A549 (cell line): ENCODE measurements at regions not wholly inside any gene's neighbourhood (a gene's known extent, or its start where the extent isn't known, plus 50 kb on each side); places are given as distances from the start of the nearest gene placed in this dataset.

Source experiments
- ATAC-seq, 2 experiments: fragments of 200-7000 bp in 1 of 2; fragments of >200 bp in 1 of 2; cut with Nextera tagmentation in 1 of 2; cut with Tn5 transposase in 1 of 2; 3 replicates each; pipeline versions ENCODE4 v1.8.0 to v1.9.1; 2018 to 2020; ENCODE audit warnings: mild to moderate bottlenecking in 1 of 2, moderate library complexity in 1 of 2
- CTCF ChIA-PET: fragments of 300-600 bp; sonication (Branson Sonifier 250); formaldehyde crosslinking; extraction: SDS; loops from one replicate; lab custom pipeline; 2021; ENCODE audit warnings: antibody characterized with exemption, inconsistent platforms; lab: Yijun Ruan, JAX
- POLR2A ChIA-PET: fragments of 350-600 bp; formaldehyde crosslinking; extraction: SDS; loops from one replicate; lab custom pipeline; 2021; ENCODE audit warnings: antibody characterized with exemption, inconsistent platforms; lab: Yijun Ruan, JAX
- DNase-seq, 2 experiments: peaks; one replicate each; pipeline versions ENCODE4 v3.0.0 to v3.0.0-alpha.2; 2011 to 2016; ENCODE audit warnings: low read depth in 1 of 2, low spot score in 1 of 2
- FAIRE-seq: peaks from 2 replicates; lab custom pipeline; 2011; peaks lifted over from hg19 to GRCh38; lab: Jason Lieb, UNC
- H3K27ac ChIP-seq, 2 experiments: fragments of >200 bp; sonication (Bioruptor Twin); formaldehyde crosslinking; 3 replicates each; pipeline ENCODE4 v1.5.1; 2016 to 2017
- H3K4me1 ChIP-seq: fragments of >200 bp; sonication (Bioruptor Twin); formaldehyde crosslinking; 3 replicates; pipeline ENCODE4 v1.6.1; 2016
- H3K4me2 ChIP-seq: fragments of >200 bp; sonication (Bioruptor Twin); formaldehyde crosslinking; 3 replicates; pipeline ENCODE4 v1.6.1; 2016
- H3K4me3 ChIP-seq: fragments of >200 bp; sonication (Bioruptor Twin); formaldehyde crosslinking; 3 replicates; pipeline ENCODE4 v1.5.1; 2016
- H3K9me3 ChIP-seq: fragments of >200 bp; sonication (Bioruptor Twin); formaldehyde crosslinking; 3 replicates; pipeline ENCODE4 v1.6.1; 2016
- CBX2 ChIP-seq: fragments of 200-600 bp; sonication (generic); IDR thresholded peaks from 2 replicates; pipeline ENCODE4 v1.6.1; 2016; ENCODE audit warnings: low read depth, mild to moderate bottlenecking, borderline replicate concordance
- CBX8 ChIP-seq: fragments of 200-600 bp; sonication (generic); IDR thresholded peaks from 2 replicates; pipeline ENCODE4 v1.6.1; 2016
- CTCF ChIP-seq: fragments of >200 bp; sonication (Bioruptor Twin); formaldehyde crosslinking; IDR thresholded peaks from 3 replicates; pipeline ENCODE4 v1.5.1; 2016
- E2F6 ChIP-seq: IDR thresholded peaks from 2 replicates; pipeline ENCODE4 v1.6.1; 2012; ENCODE audit warnings: low read depth, borderline replicate concordance
- HDAC2 ChIP-seq: fragments of 200-600 bp; sonication (generic); IDR thresholded peaks from 2 replicates; pipeline ENCODE4 v1.6.1; 2016
- HEYL ChIP-seq: fragments of 250-450 bp; sonication (Bioruptor Pico); IDR thresholded peaks from 2 replicates; pipeline ENCODE4 v1.8.0; 2021; ENCODE audit warnings: mild to moderate bottlenecking, moderate library complexity
- HOXA7 ChIP-seq: fragments of 250-450 bp; sonication (Bioruptor Pico); IDR thresholded peaks from 2 replicates; pipeline ENCODE4 v1.5.0; 2020; ENCODE audit warnings: mild to moderate bottlenecking, moderate library complexity
- HOXB13 ChIP-seq: fragments of 250-450 bp; sonication (Bioruptor Pico); IDR thresholded peaks from 2 replicates; pipeline ENCODE4 v1.5.0; 2020; ENCODE audit warnings: low read depth, mild to moderate bottlenecking, moderate library complexity
- HOXB5 ChIP-seq: fragments of 250-450 bp; sonication (Bioruptor Pico); IDR thresholded peaks from 2 replicates; pipeline ENCODE4 v1.5.0; 2020; ENCODE audit warnings: mild to moderate bottlenecking, moderate library complexity
- JUN ChIP-seq, 2 experiments: fragments of >200 bp; sonication (Bioruptor Twin); formaldehyde crosslinking; IDR thresholded peaks; 2 replicates in 1 of 2; 3 replicates in 1 of 2; pipeline ENCODE4 v1.6.1; 2016 to 2017
- KDM1A ChIP-seq: fragments of 200-600 bp; sonication (generic); IDR thresholded peaks from 2 replicates; pipeline ENCODE4 v1.6.1; 2016; ENCODE audit warnings: low read depth, mild to moderate bottlenecking
- MAX ChIP-seq: IDR thresholded peaks from 2 replicates; pipeline ENCODE4 v1.6.1; 2012
- MAZ ChIP-seq: fragments of 150-350 bp; IDR thresholded peaks from 2 replicates; pipeline ENCODE4 v1.6.1; 2014; ENCODE audit warnings: antibody characterized with exemption, low read depth, low read length, borderline replicate concordance
- MYC ChIP-seq: IDR thresholded peaks from 2 replicates; pipeline ENCODE4 v1.6.1; 2012; ENCODE audit warnings: mild to moderate bottlenecking, inconsistent platforms, low read length, improper control_type of control experiment, borderline replicate concordance
- NPAS2 ChIP-seq: fragments of 250-450 bp; sonication (Bioruptor Pico); IDR thresholded peaks from 2 replicates; pipeline ENCODE4 v1.8.0; 2022; ENCODE audit warnings: mild to moderate bottlenecking, moderate library complexity, borderline replicate concordance
- PHF8 ChIP-seq: fragments of 200-600 bp; sonication (generic); IDR thresholded peaks from 2 replicates; pipeline ENCODE4 v1.6.1; 2016; ENCODE audit warnings: low read depth, mild to moderate bottlenecking, antibody characterized with exemption, moderate library complexity, borderline replicate concordance
- RCOR1 ChIP-seq: fragments of 150-350 bp; IDR thresholded peaks from 2 replicates; pipeline ENCODE4 v1.6.1; 2014; ENCODE audit warnings: antibody characterized with exemption, low read length, low read depth
- RFX5 ChIP-seq: fragments of 450-650 bp; IDR thresholded peaks from 2 replicates; pipeline ENCODE4 v1.7.1; 2014; ENCODE audit warnings: antibody characterized with exemption, mild to moderate bottlenecking, moderate library complexity
- RNF2 ChIP-seq: fragments of 200-600 bp; sonication (generic); IDR thresholded peaks from 2 replicates; pipeline ENCODE4 v1.6.1; 2016; ENCODE audit warnings: low read depth, mild to moderate bottlenecking, antibody characterized with exemption, moderate library complexity, borderline replicate concordance
- TP53 ChIP-seq: fragments of 250-450 bp; sonication (Bioruptor Pico); IDR thresholded peaks from 2 replicates; pipeline ENCODE4 v1.5.0; 2021; ENCODE audit warnings: mild to moderate bottlenecking, moderate library complexity
- USF2 ChIP-seq: fragments of 450-650 bp; IDR thresholded peaks from 2 replicates; pipeline ENCODE4 v1.6.1; 2014; ENCODE audit warnings: antibody characterized with exemption
- ZC3H11A ChIP-seq: fragments of 450-650 bp; IDR thresholded peaks from 2 replicates; pipeline ENCODE4 v1.6.1; 2014; ENCODE audit warnings: antibody characterized with exemption, mild to moderate bottlenecking
- ZFP36 ChIP-seq: fragments of 450-650 bp; IDR thresholded peaks from 2 replicates; pipeline ENCODE4 v1.6.1; 2014; ENCODE audit warnings: borderline replicate concordance; ENCODE audit not compliant: partially characterized antibody
- ZNF302 ChIP-seq: fragments of 250-450 bp; sonication (Bioruptor Pico); IDR thresholded peaks from 2 replicates; pipeline ENCODE4 v1.9.0; 2021; ENCODE audit warnings: inconsistent platforms, mild to moderate bottlenecking, moderate library complexity
- ZSCAN20 ChIP-seq: fragments of 250-450 bp; sonication (Bioruptor Pico); IDR thresholded peaks from 2 replicates; pipeline ENCODE4 v1.8.0; 2022; ENCODE audit warnings: mild to moderate bottlenecking, moderate library complexity
- WGBS: methylation state at CpG from one replicate; pipeline ENCODE4 v1.1.6; 2017; ENCODE audit errors: missing lambda C conversion rate; 5-methylcytosine and 5-hydroxymethylcytosine counted together

GRCh38 chr6:145323646-145324045, 411.7 kb downstream of the EPM2A start:
- H3K4me3 ChIP-seq = no peak overlapping the region
- H3K4me2 ChIP-seq = no peak overlapping the region
- no peaks in the 10 kb centered on the region for H3K9me3 ChIP-seq
- POLR2A ChIA-PET = no interaction called here
- H3K27ac ChIP-seq = no peak overlapping the region
- TF ChIP-seq MYC (no peak), TP53 (CRISPR knock-in tag) (no peak), PHF8 (no peak), E2F6 (no peak), CTCF (no peak), HEYL (CRISPR knock-in tag) (no peak), MAZ (no peak), RCOR1 (no peak), CBX8 (no peak), USF2 (no peak), RFX5 (no peak), ZSCAN20 (CRISPR knock-in tag) (no peak), CBX2 (no peak), RNF2 (no peak), ZC3H11A (no peak), HOXB13 (CRISPR knock-in tag) (no peak), JUN (IDR thresholded peaks at IDR 0.05) (no peak)
- ATAC-seq (no peak), DNase-seq (no peak), FAIRE-seq (no peak)
- CTCF ChIA-PET = no interaction called here
- no peaks in the 10 kb centered on the region for H3K4me1 ChIP-seq
- 19% methylated on average over 1 of the region's 1 CpG for WGBS

- Histone ChIP-seq H3K4me3 (no peak overlapping the region), H3K4me1 (no peaks in the 10 kb centered on the region), H3K9me3 (no peaks in the 10 kb centered on the region), H3K4me2 (no peak overlapping the region), H3K27ac (no peak overlapping the region)
- ATAC-seq (no peak), DNase-seq (no peak), FAIRE-seq (no peak)
- TF ChIP-seq TP53 (CRISPR knock-in tag) = no peak
- no peak for TF ChIP-seq MAZ
- TF ChIP-seq HDAC2 = no peak
- no peak for TF ChIP-seq HOXA7 (CRISPR knock-in tag)
- TF ChIP-seq NPAS2 (CRISPR knock-in tag) = no peak
- no peak for TF ChIP-seq PHF8
- ChIA-PET POLR2A (no interaction called here), CTCF (no interaction called here)
- WGBS = 2% methylated on average over 2 of the region's 2 CpGs
Observed at GRCh38 chr6:145327586-145327985, 407.7 kb downstream of the EPM2A start.

GRCh38 chr6:145329257-145329656, 406.1 kb downstream of the EPM2A start:
- no peak overlapping the region for H3K27ac ChIP-seq
- no peak overlapping the region for H3K4me2 ChIP-seq
- no peak for TF ChIP-seq MAX
- TF ChIP-seq NPAS2 (CRISPR knock-in tag) = no peak
- no peak for TF ChIP-seq JUN (IDR thresholded peaks at IDR 0.05)
- TF ChIP-seq ZFP36 = no peak
- no peak for TF ChIP-seq ZNF302 (CRISPR knock-in tag)
- no peak for TF ChIP-seq HOXB5 (CRISPR knock-in tag)
- no peak for TF ChIP-seq USF2
- no peak for TF ChIP-seq KDM1A
- H3K9me3 ChIP-seq = no peaks in the 10 kb centered on the region
- WGBS = 28% methylated on average over 3 of the region's 3 CpGs
- H3K4me1 ChIP-seq = no peaks in the 10 kb centered on the region
- no peak for DNase-seq
- CTCF ChIA-PET = interaction anchor here (0.6 kb wide), 1 partner anchor 32 kb away, joined by 3 read pairs; no protein-coding TSS in a partner anchor
- no peak for ATAC-seq
- FAIRE-seq = no peak
- H3K4me3 ChIP-seq = no peak overlapping the region
- POLR2A ChIA-PET = no interaction called here
